NK-92 treated with Interleukin-12 subunit alpha and Interleukin-12 subunit beta, amount 100 ng/mL, for 24 hours (cell line): ENCODE measurements at regions not wholly inside any gene's neighbourhood (a gene's known extent, or its start where the extent isn't known, plus 50 kb on each side); places are given as distances from the start of the nearest gene placed in this dataset.
"Not testable (repeated sequence)": the region's sequence is repeated elsewhere in the genome, so short reads cannot be mapped to it uniquely, and the experiment has no call there.

Experiments
- DNase-seq: peaks from one replicate; lab custom pipeline; 2025; lab: John Stamatoyannopoulos, UW

DNA sequence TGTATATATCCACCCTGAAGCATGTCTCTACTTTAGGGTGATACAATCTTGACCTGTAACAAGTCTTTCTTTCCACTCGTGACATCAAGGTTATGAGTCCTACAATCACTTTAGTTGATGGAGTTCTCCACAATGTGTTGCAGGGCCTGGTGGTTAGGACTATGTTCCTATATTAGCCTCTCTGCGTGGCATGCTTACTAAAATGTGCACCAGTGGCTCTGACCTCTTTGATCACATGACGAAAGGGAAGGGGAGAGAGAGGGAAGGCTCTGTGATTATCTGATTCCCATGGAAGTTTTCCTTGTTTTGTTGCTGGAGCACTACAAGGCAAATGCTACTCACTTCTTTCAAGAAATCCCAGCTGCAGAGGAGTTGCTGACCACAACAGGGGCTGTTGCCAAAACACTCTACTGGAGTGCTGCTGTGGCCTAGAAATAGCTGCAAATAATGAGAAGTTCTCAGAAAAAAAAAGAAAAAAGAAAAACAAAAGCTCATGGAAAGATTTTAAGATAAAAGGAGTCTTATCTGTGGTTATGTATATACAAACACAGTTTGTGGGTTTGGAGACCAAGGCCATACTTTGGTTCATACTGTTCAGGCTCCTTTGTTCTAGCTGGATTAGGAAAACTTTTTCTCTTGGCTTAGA lies 272.8 kb upstream of the MMADHC start:
- no peak for DNase-seq

DNA sequence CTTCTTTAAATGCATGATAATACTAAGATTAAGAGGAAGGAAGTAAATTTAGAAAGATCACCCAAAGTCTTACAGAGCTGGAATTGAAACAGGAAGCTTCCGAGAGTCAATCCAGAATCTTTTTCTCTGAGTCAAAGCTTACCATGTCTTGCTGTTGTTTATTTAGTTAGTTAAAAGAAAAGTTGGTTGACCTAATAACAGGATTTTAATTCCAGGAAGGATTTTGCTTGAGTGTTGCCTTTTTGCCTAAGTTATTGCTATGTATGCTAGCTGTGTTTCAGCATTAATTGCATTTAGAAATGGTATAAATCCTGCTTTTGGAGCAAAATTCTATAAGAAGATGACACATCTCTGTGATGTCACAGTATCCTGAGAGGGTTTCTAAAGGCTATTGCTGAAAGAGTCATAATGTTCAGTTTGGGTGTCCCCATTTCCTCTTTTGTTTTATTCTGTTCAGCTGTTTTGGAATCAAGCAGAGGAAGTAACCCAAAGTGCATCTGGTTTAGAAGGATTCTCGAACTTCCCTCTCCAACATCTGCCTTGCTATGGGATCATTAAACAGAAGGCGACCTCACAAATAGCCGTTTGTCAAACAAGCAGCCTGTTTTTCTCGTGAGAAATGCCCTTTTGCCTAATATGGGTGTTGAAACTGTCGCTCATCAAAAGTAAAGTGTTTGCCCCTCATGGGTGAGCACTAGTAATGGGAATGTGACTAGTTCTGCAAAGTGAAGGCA lies 271.5 kb upstream of the MMADHC start:
- DNase-seq, result no peak

DNA sequence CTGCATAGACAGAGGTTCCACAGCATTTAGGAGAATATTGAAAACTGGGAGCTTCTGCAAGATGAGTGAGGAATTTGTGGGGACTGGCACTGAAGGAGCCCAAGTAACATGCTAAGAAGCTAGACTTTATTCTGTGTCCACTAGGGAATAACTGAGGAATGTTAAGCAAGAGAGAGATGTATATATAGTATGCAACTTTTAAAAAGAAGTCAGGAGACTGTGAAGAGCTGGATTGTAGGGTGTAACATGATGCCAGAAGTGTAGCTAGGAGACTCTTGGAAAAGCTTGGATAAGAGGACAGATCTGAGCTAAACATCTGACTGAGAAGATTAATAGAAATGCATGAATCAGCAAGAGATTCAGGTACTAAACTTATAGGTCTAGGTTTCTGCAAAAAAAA lies 270.6 kb upstream of the MMADHC start:
- no peak for DNase-seq

GRCh38 chr2:149857344-149857743 lies 269.8 kb upstream of the MMADHC start:
- no peak for DNase-seq

GRCh38 chr2:149855859-149856258 lies 268.3 kb upstream of the MMADHC start:
- DNase-seq, result not testable (repeated sequence)

DNA sequence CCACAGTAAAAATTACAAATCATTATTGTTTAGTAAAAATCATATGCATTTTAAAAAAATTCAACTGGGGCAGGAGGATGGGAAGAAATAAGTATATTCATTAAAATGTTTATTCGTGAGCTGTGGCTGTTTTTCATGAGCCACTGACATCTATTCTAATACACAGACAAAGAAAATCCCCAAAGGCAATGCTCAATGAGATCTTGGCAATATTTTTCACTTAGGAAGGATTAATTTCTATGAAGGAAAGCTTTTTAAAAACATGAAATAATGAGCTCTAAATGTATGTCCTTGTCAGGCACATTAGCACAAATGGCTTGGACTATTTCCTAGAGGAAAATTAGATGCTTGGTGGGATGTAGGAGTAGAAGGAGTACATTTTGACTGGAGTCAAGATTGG lies 262.0 kb upstream of the MMADHC start:
- DNase-seq, result no peak

- no peak for DNase-seq
Observed at GRCh38 chr2:149849136-149849535, 261.6 kb upstream of the MMADHC start.

GRCh38 chr2:149841396-149841795 lies 253.8 kb upstream of the MMADHC start:
- DNase-seq, result no peak

DNA sequence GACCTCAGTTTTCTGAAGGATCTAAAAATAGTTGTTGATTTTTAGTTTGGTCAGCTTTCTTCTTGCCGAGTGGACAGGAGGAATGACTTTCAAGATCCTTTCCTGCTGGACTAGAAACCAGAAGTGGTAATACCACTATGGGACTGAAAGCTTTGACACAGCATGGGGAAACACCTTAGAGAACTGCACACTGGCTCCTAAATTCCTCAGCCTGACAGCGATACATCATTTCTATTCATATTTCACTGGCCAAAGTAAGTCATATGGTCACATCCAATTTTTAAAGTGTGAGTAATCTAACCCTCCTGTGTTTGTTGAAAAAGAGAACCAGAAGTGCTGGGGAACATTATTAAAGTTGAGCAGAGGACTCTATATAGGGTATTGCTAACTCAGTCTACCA lies 244.7 kb upstream of the MMADHC start:
- no peak for DNase-seq

- no peak for DNase-seq
Observed at GRCh38 chr2:149828520-149829210, 241.1 kb upstream of the MMADHC start.

DNA sequence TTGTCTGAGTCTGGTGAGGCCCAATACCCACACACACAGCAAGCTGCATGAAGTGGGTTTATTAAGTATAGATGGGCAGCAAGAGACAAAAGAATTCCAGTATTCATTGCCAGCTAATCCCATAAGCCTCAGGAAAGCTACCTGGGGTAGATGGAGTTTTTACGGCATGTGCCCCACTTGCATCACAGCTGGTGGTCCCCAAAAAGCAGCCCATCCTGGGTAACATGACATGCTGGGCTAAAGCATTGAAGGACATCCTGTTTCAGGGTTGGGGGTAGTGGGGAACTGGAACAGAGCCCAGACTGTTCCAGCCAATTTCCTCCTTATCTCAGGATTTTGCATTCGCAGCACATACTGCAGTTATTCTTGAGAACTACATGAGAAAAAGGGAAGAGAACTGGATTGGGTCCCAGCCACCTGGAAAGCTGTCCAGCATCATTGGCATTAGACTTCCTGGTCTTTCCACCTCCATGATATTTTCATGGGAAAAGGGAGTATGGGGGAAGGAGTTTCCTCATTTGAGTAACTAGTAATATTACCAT lies 240.1 kb upstream of the MMADHC start:
- no peak for DNase-seq

- no peak for DNase-seq
Observed at GRCh38 chr2:149826471-149827125, 239.0 kb upstream of the MMADHC start.

- DNase-seq, result no peak
Observed at GRCh38 chr2:149825473-149825872, 237.9 kb upstream of the MMADHC start.

DNA sequence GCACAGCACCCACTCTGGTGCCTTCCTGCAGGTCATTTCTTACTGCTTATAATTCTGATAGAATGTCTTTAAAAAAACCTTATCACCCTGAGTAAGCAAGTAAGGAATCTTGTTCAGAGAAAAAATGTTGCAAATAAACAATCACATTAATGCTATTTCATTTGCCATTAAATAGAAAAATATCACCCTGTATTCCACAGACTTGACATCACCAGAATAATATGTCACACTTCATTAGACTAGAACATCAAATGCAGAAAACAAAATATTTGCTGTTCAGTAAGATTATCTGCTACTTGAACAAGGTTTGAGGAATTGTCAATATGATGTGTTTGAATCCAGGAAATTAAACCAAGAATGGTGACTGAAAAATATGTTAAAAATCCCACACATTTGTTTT lies 236.6 kb upstream of the MMADHC start:
- DNase-seq, result no peak

DNA sequence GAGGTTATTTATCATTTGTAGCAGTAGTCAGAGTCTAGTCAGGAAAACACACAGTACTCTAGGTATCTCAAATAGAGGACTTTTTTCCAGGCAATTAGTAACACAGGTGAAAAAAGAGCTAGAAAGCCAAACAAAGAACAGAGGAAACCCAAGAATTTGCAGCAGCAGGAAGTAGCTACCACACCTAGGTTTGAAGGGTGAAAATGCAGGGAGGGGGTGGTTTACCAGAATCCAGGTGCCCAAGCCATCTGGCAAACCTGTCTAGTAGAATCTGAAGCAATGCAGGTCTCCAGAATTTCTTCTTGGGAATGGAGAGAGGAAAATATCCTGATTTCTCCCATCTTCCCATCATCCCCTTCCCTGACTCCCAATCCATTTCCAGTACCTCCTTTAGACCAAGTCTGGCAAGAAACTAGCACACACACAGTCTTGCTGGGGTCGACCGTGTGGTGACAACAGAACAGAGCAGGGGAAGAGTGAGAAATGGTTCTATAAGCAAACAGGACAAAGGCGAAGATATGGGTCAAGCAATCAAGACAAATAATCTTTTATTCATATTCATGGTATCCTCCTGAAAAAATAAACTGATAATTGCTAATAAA lies 231.9 kb upstream of the MMADHC start:
- no peak for DNase-seq

- DNase-seq, result no peak
Observed at GRCh38 chr2:149816756-149817551, 229.4 kb upstream of the MMADHC start.

DNA sequence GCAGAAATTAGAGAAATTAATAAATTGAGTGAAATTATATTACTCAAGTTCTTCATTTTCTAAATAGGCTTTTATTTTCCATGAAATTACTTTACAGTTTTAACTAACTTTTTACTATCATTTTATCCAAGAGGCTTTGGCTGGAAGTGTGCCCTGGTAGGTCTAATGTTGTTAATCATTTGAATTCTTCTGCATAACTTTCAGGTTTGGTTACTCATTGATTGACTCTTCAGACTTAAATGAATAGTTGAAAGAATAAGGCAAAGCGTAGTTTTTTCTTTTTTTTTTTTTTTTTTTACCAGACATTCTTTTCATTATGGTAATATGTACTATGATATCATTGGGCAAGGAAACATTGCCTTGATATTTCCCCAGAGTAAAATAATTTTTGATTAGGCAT lies 228.4 kb upstream of the MMADHC start:
- DNase-seq, result no peak

DNA sequence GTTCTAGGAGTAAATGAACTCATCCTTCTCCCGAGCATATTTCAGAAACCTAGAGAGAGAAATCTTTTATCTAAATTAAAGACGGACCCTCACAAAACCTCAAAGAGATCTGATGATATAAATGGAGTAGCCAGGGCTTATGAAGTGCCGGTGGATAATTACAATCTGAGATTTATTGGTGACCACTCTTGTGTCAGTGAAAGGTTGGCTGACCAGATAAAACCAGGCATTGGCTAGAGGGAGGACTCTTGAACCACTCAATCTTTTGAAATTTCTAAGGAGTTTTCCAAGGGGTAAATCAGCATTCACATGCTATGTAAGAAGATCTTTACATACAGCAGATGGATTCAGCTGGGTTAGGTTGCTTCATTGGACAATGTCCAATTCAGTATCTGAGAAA lies 227.3 kb upstream of the MMADHC start:
- no peak for DNase-seq

DNA sequence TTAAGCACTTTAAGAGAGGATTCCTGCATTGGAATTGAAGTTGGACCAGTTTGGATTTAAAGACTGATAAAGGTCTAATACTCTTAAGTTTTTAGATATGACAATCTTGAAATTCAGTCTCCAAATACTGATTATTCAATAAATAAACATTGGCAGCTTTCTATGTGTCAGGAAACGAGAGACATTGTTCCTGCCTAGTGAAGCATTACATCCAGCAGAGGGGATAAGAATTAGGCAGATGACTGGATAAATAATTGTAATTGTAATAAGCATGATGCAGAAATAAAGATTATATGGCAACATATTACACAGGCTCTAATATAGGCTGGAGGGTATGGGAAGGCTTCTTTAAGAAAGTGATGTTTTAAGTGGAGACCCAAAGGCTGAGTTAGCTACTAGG lies 226.5 kb upstream of the MMADHC start:
- no peak for DNase-seq

DNA sequence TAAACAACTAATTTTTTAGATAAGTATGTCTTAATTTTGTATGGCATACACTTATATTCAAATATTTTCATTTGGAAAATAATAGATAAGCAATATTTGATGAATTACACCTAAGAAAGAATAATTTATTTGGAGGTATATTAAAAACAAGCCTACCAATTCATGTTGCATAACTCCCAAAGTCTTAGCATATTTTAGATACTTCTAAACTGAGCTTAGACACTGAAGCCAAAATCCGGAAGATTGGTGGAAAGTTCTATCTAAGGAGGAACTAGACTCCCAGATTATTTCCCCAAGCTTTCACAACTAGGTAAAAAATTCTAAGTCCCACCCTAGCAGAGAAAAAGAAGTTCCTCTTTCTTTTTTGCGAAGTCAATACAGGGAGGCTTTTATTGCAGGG lies 221.0 kb upstream of the MMADHC start:
- DNase-seq, result no peak

DNA sequence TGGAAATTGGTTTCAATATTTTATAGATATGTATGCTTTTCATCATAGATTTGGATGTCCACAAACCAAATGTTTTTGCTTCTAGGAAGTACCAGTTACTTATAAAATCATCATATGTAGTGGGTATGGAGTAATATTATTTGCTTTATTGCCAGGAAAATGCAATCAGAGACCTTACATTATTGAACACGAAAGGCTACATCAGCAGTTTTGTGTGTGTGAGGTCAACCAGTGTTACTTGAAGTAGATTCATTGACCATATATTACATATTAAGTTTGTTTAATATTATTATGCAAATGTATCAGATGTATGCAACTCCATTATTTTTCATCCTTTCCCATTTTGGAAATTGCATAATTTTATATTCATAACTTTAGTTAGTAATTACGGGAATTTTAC lies 219.1 kb upstream of the MMADHC start:
- no peak for DNase-seq
